SK-N-SH (cell line): ENCODE measurements at regions not wholly inside any gene's neighbourhood (a gene's known extent, or its start where the extent isn't known, plus 50 kb on each side); places are given as distances from the start of the nearest gene placed in this dataset.

Source experiments
- CTCF ChIP-seq: fragments of 200-600 bp; sonication (generic); IDR thresholded peaks from 2 replicates; pipeline ENCODE4 v1.6.1; 2017; ENCODE audit warnings: antibody characterized with exemption, mild to moderate bottlenecking, moderate library complexity
- RAD21 ChIP-seq: IDR thresholded peaks from 2 replicates; pipeline ENCODE4 v1.6.1; 2012; ENCODE audit warnings: mild to moderate bottlenecking, low read length

DNA sequence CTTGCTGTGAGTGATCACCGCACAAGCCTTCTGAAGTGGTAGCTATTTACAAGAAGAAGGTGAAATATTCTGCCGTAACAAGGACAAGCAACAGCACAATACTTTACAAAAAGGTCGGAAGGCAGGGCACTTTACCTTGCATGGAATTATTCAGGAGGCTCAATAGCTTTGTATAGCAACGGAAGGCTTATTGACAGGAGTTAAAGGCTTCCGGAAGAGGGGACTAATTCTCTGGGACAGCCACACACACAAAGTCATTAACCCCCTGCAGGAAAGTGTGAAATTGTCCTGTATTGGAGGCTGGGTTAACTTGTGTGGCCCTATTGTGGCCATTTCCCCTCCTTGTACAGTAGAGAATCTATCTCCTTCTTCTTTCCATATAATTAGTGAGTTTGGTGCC is 199.3 kb upstream of the SEMA6A start:
- TF ChIP-seq CTCF (no peak), RAD21 (no peak)
